ENCODE measurements at regions not wholly inside any gene's neighbourhood (a gene's known extent, or its start where the extent isn't known, plus 50 kb on each side); places are given as distances from the start of the nearest gene placed in this dataset.

GRCh38 chr1:234914606-234915290 is 213.9 kb downstream of the TOMM20 start:
- no peak overlapping the region for H3K27ac ChIP-seq (ENCODE audit: insufficient read length, low read depth, low read length)
- no peaks in the 10 kb centered on the region for H3K27me3 ChIP-seq (ENCODE audit: insufficient read depth, low read length)
- no peak overlapping the region for H3K4me2 ChIP-seq (ENCODE audit: insufficient read depth, insufficient read length, low read length)
- no peak overlapping the region for H2BK15ac ChIP-seq (ENCODE audit: low read depth, low read length)
- no peak overlapping the region for H3K18ac ChIP-seq (ENCODE audit: insufficient read length, low read depth, low read length)
- H3K79me1 ChIP-seq (ENCODE audit: insufficient read depth, low read depth, low read length, poor library complexity, severe bottlenecking) = no peaks in the 10 kb centered on the region
- WGBS (ENCODE audit: extremely low coverage, insufficient read length, low lambda C conversion rate) = no CpG with 5 or more reads among the region's 12 CpGs
- Mint-ChIP-seq H3K27me3 (ENCODE audit: low read depth) (peaks cover 25% of the 10 kb centered on the region), H3K4me3 (no peak overlapping the region), H3K36me3 (ENCODE audit: insufficient read depth in 1 of 3, low read depth in 3 of 3) (peaks cover 0 to 8% (median 3%) of the 10 kb centered on the region in 3 experiments; a peak in 5 of 7 replicates), H3K9me3 (peaks cover 2 to 8% of the 10 kb centered on the region in 2 experiments; a peak in 4 of 5 replicates), H3K4me1 (peaks cover 45 to 54% of the 10 kb centered on the region in 2 experiments), H3K27ac (0 out of 7 replicates have a peak overlapping the region, but pooled peaks of 1 of the 3 experiments have one; percentile 53)
- H3K9me3 ChIP-seq (ENCODE audit: control insufficient read depth, low read depth, low read length) = no peaks in the 10 kb centered on the region
- no peaks in the 10 kb centered on the region for H3K79me2 ChIP-seq (ENCODE audit: insufficient read depth, low read length)
- no peak overlapping the region for H3K56ac ChIP-seq (ENCODE audit: insufficient read length, low read depth, low read length)
- H2AK5ac ChIP-seq (ENCODE audit: insufficient read length, low read length) = no peak overlapping the region
- no peak overlapping the region for H3T11ph ChIP-seq (ENCODE audit: low read length)
- peaks cover 9% of the 10 kb centered on the region; the same call in 1 of the 2 replicates for H3K4me1 ChIP-seq (ENCODE audit: insufficient read depth, low read length)
- H3K9ac ChIP-seq (ENCODE audit: extremely low read depth, insufficient read length, low read length) = no peak overlapping the region
- H2BK20ac ChIP-seq (ENCODE audit: low read depth, low read length, poor library complexity, severe bottlenecking) = no peak overlapping the region
- no peak overlapping the region for H2BK120ac ChIP-seq (ENCODE audit: low read depth, low read length, poor library complexity, severe bottlenecking)
- H4K8ac ChIP-seq (replicated peaks; ENCODE audit: insufficient read length, low read depth, low read length) = no peak overlapping the region
- H2BK12ac ChIP-seq (ENCODE audit: insufficient read length, low read depth, low read length) = no peak overlapping the region
- DNase-seq = no peak
- H3K23ac ChIP-seq (ENCODE audit: insufficient read length, low read depth, low read length) = no peak overlapping the region
- TF ChIP-seq, protein P1, sequence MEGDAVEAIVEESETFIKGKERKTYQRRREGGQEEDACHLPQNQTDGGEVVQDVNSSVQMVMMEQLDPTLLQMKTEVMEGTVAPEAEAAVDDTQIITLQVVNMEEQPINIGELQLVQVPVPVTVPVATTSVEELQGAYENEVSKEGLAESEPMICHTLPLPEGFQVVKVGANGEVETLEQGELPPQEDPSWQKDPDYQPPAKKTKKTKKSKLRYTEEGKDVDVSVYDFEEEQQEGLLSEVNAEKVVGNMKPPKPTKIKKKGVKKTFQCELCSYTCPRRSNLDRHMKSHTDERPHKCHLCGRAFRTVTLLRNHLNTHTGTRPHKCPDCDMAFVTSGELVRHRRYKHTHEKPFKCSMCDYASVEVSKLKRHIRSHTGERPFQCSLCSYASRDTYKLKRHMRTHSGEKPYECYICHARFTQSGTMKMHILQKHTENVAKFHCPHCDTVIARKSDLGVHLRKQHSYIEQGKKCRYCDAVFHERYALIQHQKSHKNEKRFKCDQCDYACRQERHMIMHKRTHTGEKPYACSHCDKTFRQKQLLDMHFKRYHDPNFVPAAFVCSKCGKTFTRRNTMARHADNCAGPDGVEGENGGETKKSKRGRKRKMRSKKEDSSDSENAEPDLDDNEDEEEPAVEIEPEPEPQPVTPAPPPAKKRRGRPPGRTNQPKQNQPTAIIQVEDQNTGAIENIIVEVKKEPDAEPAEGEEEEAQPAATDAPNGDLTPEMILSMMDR (conservative IDR thresholded peaks at IDR 0.05) = no peak
- no peaks in the 10 kb centered on the region for H3K23me2 ChIP-seq (ENCODE audit: insufficient read length, low read depth, low read length, poor library complexity, severe bottlenecking)
- no peak overlapping the region for H2AFZ ChIP-seq (ENCODE audit: low read length)
- H4K5ac ChIP-seq (ENCODE audit: insufficient read length, low read depth, low read length) = no peak overlapping the region
- H4K20me1 ChIP-seq (ENCODE audit: control insufficient read depth, insufficient read depth, insufficient read length) = no peaks in the 10 kb centered on the region
- H2BK5ac ChIP-seq (ENCODE audit: insufficient read length, low read length) = no peak overlapping the region
- H3K14ac ChIP-seq (ENCODE audit: insufficient read depth, low read length) = no peak overlapping the region
- no peak overlapping the region for H3K4ac ChIP-seq (ENCODE audit: low read depth, low read length)
- no peak overlapping the region for H4K91ac ChIP-seq (ENCODE audit: insufficient read length, low read depth, low read length)

Measured in H9 (cell line).